OCI-LY3 (cell line): ENCODE measurements at regions not wholly inside any gene's neighbourhood (a gene's known extent, or its start where the extent isn't known, plus 50 kb on each side); places are given as distances from the start of the nearest gene placed in this dataset.

ENCODE experiments used
- CTCF ChIP-seq: fragments of 200-600, 300-600 bp; sonication (generic); IDR thresholded peaks from 2 replicates; pipeline ENCODE4 v1.5.1; 2014; ENCODE audit warnings: antibody characterized with exemption, low read length, low read depth
- EZH2phosphoT487 ChIP-seq: fragments of 200-600 bp; shearing (Covaris generic); IDR thresholded peaks from 2 replicates; pipeline ENCODE4 v1.6.1; 2018; ENCODE audit warnings: antibody characterized with exemption, mixed run types, low read depth

DNA sequence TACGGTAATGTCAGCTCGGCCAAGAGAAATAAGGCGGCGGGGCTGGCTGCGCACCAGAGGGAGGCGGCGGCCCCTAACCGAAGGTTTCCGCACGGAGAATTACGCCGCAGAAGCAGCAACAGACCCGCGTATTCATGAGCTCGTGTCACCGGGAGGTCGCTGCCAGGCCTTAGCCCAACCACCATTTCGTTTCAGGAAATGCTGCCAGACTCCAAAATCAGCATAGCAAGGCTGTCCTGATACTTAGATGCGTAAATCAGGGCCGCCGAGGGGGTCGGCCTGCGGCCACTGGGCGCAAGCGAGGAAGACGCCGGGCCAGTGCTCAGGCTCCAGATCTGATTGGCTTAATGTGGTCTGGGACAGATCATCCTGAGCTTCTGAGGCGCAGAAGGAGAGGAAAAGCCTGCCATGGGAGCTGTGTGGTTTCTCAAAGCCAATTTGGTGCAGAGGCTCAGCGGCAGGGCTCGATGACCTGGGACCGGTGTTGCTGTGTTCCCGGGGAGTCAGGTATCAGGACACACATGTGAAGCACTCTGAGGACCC lies 247.9 kb downstream of the BAMBI start:
- no peak for TF ChIP-seq EZH2phosphoT487
- no peak for TF ChIP-seq CTCF
